PC-3 (cell line): ENCODE measurements at regions not wholly inside any gene's neighbourhood (a gene's known extent, or its start where the extent isn't known, plus 50 kb on each side); places are given as distances from the start of the nearest gene placed in this dataset.

Source experiments
- CTCF ChIP-seq: fragments of 300-600 bp; sonication (generic); conservative IDR thresholded peaks from 2 replicates; pipeline ENCODE4 v1.5.1; 2017; ENCODE audit warnings: antibody characterized with exemption, low read depth, mild to moderate bottlenecking, low read length
- EZH2 ChIP-seq: fragments of 300-600 bp; sonication (generic); IDR thresholded peaks from one replicate; pipeline ENCODE4 v1.6.1; 2017; ENCODE audit warnings: antibody characterized with exemption, mild to moderate bottlenecking, low read length; ENCODE audit not compliant: unreplicated experiment

GRCh38 chr13:79246578-79246949, 159.5 kb downstream of the RBM26 start:
- TF ChIP-seq CTCF, result no peak; the same call in 1 of the 2 replicates
- TF ChIP-seq EZH2, result no peak
